Osteocyte (in vitro differentiated cells): ENCODE measurements at regions not wholly inside any gene's neighbourhood (a gene's known extent, or its start where the extent isn't known, plus 50 kb on each side); places are given as distances from the start of the nearest gene placed in this dataset.
A peak's percentile ranks its signal among the peaks of the same experiment; 100 is the strongest.

Source experiments
- DNase-seq: peaks from one replicate; pipeline ENCODE4 v3.0.0; 2021; ENCODE audit warnings: mixed read lengths; ENCODE audit not compliant: unreplicated experiment; ENCODE audit errors: extremely low spot score
- H3K27ac Mint-ChIP-seq: one replicate; pipeline ENCODE4 v1.8.0; 2021; ENCODE audit warnings: mild to moderate bottlenecking, mixed read lengths; ENCODE audit not compliant: unreplicated experiment
- H3K27me3 Mint-ChIP-seq: one replicate; pipeline ENCODE4 v1.8.0; 2021; ENCODE audit warnings: mixed read lengths; ENCODE audit not compliant: unreplicated experiment
- H3K36me3 Mint-ChIP-seq: one replicate; pipeline ENCODE4 v1.8.0; 2021; ENCODE audit warnings: mixed read lengths; ENCODE audit not compliant: unreplicated experiment
- H3K4me1 Mint-ChIP-seq: one replicate; pipeline ENCODE4 v1.8.0; 2021; ENCODE audit warnings: mixed read lengths; ENCODE audit not compliant: unreplicated experiment
- H3K4me3 Mint-ChIP-seq: one replicate; pipeline ENCODE4 v1.8.0; 2021; ENCODE audit warnings: mild to moderate bottlenecking, moderate library complexity, mixed read lengths; ENCODE audit not compliant: unreplicated experiment
- H3K9me3 Mint-ChIP-seq: one replicate; pipeline ENCODE4 v1.8.0; 2021; ENCODE audit warnings: mixed read lengths; ENCODE audit not compliant: unreplicated experiment
- CTCF ChIP-seq: fragments of 200-600 bp; sonication (generic); IDR thresholded peaks from 2 replicates; pipeline ENCODE4 v1.5.0; 2021; ENCODE audit warnings: antibody characterized with exemption, mild to moderate bottlenecking, moderate library complexity

GRCh38 chrX:110871839-110872238 lies 76.2 kb upstream of the CHRDL1 start:
- TF ChIP-seq CTCF, result no peak
- Mint-ChIP-seq H3K27ac (no peak overlapping the region), H3K4me1 (no peaks in the 10 kb centered on the region), H3K36me3 (no peaks in the 10 kb centered on the region), H3K27me3 (no peaks in the 10 kb centered on the region), H3K4me3 (no peak overlapping the region), H3K9me3 (no peaks in the 10 kb centered on the region)
- DNase-seq, result no peak

DNA sequence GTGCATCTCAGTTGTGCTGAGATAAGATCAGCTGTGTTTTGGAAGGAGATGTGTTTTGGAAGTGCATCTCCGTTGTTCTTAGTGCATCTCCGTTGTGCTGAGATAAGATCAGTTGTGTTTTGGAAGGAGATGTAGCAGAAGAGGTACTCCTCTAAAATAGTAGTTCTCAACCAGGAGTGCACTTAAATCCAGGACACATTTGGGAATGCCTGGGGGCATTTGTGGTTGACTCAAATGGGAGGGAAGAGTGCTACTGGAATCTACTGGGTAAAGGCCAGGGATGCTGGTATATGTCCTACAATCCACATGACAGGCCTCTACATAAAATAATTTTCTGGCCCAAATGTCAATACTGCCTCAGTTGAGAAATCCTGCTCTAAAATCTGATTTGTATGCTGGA lies 70.8 kb upstream of the CHRDL1 start:
- Mint-ChIP-seq H3K27me3 (no peaks in the 10 kb centered on the region), H3K36me3 (no peaks in the 10 kb centered on the region), H3K27ac (no peak overlapping the region), H3K9me3 (no peaks in the 10 kb centered on the region), H3K4me1 (no peaks in the 10 kb centered on the region), H3K4me3 (no peak overlapping the region)
- TF ChIP-seq CTCF, result no peak
- DNase-seq, result no peak

- no peak for TF ChIP-seq CTCF
- peaks cover 7% of the 10 kb centered on the region for H3K27me3 Mint-ChIP-seq
- H3K27ac Mint-ChIP-seq, result no peak overlapping the region
- H3K36me3 Mint-ChIP-seq, result no peaks in the 10 kb centered on the region
- no peaks in the 10 kb centered on the region for H3K4me1 Mint-ChIP-seq
- H3K9me3 Mint-ChIP-seq, result no peaks in the 10 kb centered on the region
- no peak for DNase-seq
- H3K4me3 Mint-ChIP-seq, result no peak overlapping the region
These were observed 68.3 kb upstream of the CHRDL1 start for GRCh38 chrX:110863883-110864282.

DNA sequence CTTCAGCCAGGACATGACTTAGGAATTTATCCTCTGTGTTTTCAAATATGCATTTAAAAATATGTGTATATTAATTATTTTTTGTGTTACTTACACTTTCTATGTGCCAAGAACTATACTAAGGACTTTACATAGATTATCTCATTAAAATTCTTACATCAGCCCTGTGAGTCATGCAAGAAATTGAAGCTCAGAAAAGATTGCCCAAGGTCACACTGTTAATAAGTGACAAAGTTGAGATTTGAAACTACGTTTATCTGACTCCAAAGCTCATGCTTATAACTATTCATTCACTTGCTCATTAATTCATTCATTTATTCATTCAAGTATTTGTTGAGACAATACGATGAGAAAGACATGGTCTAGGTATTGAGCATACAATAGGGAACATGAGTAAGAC lies 62.9 kb upstream of the CHRDL1 start:
- H3K9me3 Mint-ChIP-seq, result no peaks in the 10 kb centered on the region
- H3K36me3 Mint-ChIP-seq, result no peaks in the 10 kb centered on the region
- no peak overlapping the region for H3K4me3 Mint-ChIP-seq
- H3K4me1 Mint-ChIP-seq, result no peaks in the 10 kb centered on the region
- no peak overlapping the region for H3K27ac Mint-ChIP-seq
- H3K27me3 Mint-ChIP-seq, result peaks cover 14% of the 10 kb centered on the region
- no peak for DNase-seq
- TF ChIP-seq CTCF, result no peak

GRCh38 chrX:110853610-110854009 lies 58.0 kb upstream of the CHRDL1 start:
- Mint-ChIP-seq H3K27me3 (peaks cover 7% of the 10 kb centered on the region), H3K4me3 (no peak overlapping the region), H3K36me3 (no peaks in the 10 kb centered on the region), H3K27ac (no peak overlapping the region), H3K4me1 (no peaks in the 10 kb centered on the region), H3K9me3 (no peaks in the 10 kb centered on the region)
- DNase-seq, result no peak
- peak; percentile 37 for TF ChIP-seq CTCF
